ENCODE measurements at regions not wholly inside any gene's neighbourhood (a gene's known extent, or its start where the extent isn't known, plus 50 kb on each side); places are given as distances from the start of the nearest gene placed in this dataset.

GRCh38 chr2:48118895-48119294 lies 195.6 kb upstream of the FOXN2 start:
- H3K4me3 ChIP-seq (replicated peaks; ENCODE audit: low read depth, low read length), result no peak overlapping the region
- no peak for DNase-seq (ENCODE audit: low read depth)
- no peak for TF ChIP-seq CTCF (IDR thresholded peaks at IDR 0.05; ENCODE audit: low read length, missing control alignments)

GRCh38 chr2:48120112-48120511 lies 194.4 kb upstream of the FOXN2 start:
- no peak for DNase-seq (ENCODE audit: low read depth)
- no peak for TF ChIP-seq CTCF (IDR thresholded peaks at IDR 0.05; ENCODE audit: low read length, missing control alignments)
- no peak overlapping the region for H3K4me3 ChIP-seq (replicated peaks; ENCODE audit: low read depth, low read length)

- DNase-seq (ENCODE audit: low read depth), result no peak
- TF ChIP-seq CTCF (IDR thresholded peaks at IDR 0.05; ENCODE audit: low read length, missing control alignments), result no peak
- no peak overlapping the region for H3K4me3 ChIP-seq (replicated peaks; ENCODE audit: low read depth, low read length)
Measured at GRCh38 chr2:48120759-48121242, 193.7 kb upstream of the FOXN2 start.

GRCh38 chr2:48122166-48122565 lies 192.3 kb upstream of the FOXN2 start:
- no peak overlapping the region for H3K4me3 ChIP-seq (replicated peaks; ENCODE audit: low read depth, low read length)
- no peak for DNase-seq (ENCODE audit: low read depth)
- TF ChIP-seq CTCF (IDR thresholded peaks at IDR 0.05; ENCODE audit: low read length, missing control alignments), result no peak

GRCh38 chr2:48124592-48124991 lies 189.9 kb upstream of the FOXN2 start:
- no peak overlapping the region for H3K4me3 ChIP-seq (replicated peaks; ENCODE audit: low read depth, low read length)
- DNase-seq (ENCODE audit: low read depth), result no peak
- no peak for TF ChIP-seq CTCF (IDR thresholded peaks at IDR 0.05; ENCODE audit: low read length, missing control alignments)

DNA sequence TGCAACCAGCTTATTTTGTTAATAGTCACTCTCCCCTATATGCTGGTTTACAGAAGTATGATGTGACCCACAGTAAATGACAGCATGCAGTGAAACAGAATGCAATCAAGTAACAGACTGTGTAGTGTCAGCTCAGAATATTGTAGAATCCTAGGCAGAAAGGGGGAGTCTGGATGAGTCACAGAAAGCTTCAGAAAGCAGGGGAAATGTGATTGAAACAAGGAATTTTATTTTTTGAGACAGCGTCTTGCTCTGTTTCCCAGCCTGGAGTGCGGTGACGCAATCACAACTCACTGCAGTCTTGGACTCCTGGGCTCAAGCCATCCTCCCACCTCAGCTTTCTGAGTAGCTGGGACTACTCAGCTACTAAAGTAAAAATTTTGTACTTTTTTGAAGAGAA lies 188.3 kb upstream of the FOXN2 start:
- no peak overlapping the region for H3K4me3 ChIP-seq (replicated peaks; ENCODE audit: low read depth, low read length)
- no peak for TF ChIP-seq CTCF (IDR thresholded peaks at IDR 0.05; ENCODE audit: low read length, missing control alignments)
- peak; percentile 92 for DNase-seq (ENCODE audit: low read depth)

DNA sequence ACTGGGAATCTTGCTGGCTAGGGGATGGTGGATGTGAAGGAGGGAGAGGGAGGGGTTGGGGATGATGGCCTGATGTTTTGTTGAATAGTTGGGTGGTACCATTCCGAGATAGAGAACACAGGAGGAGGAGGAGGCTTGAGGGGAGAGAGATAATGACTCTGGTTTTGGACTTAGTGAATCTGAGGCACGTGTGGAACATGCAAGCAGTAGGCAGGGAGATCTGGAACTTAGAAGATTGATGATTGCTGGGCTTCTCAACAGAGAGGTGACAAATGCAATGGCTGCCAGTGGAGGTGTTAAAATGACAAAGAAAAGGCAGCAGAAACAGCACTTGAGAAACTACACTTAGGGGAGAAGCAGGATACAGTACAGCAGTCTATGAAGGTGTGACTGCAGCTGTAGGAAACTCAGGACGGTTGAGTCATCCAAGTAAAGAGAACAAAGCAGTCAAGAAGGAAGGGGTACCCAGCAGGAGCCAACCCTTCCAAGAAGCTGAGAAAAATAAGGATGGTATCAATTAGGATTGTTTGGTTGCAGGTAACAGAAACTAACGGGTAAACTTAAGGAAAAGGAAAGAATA lies 186.8 kb upstream of the FOXN2 start:
- DNase-seq (ENCODE audit: low read depth), result no peak
- no peak for TF ChIP-seq CTCF (IDR thresholded peaks at IDR 0.05; ENCODE audit: low read length, missing control alignments)
- no peak overlapping the region for H3K4me3 ChIP-seq (replicated peaks; ENCODE audit: low read depth, low read length)

Measured in fibroblast of pulmonary artery (primary cell).